DND-41 (cell line): ENCODE measurements at regions not wholly inside any gene's neighbourhood (a gene's known extent, or its start where the extent isn't known, plus 50 kb on each side); places are given as distances from the start of the nearest gene placed in this dataset.

Experiments used
- ATAC-seq: fragments of 200-7000 bp; cut with Tn5 transposase; 3 replicates; pipeline ENCODE4 v1.9.1; 2021; ENCODE audit warnings: low read depth; ENCODE audit not compliant: insufficient read depth
- DNase-seq: peaks from one replicate; pipeline ENCODE4 v3.0.0-alpha.2; 2020
- H2AFZ ChIP-seq: 2 replicates; pipeline ENCODE4 v1.6.0; 2012; ENCODE audit warnings: low read depth, low read length
- H3K27ac ChIP-seq: 2 replicates; pipeline ENCODE4 v1.5.1; 2012; ENCODE audit warnings: low read length, inconsistent platforms
- H3K27me3 ChIP-seq: fragments of 200-600 bp; sonication (generic); 2 replicates; pipeline ENCODE4 v1.6.0; 2012; ENCODE audit warnings: low read length, mild to moderate bottlenecking, inconsistent platforms; ENCODE audit not compliant: insufficient read depth, poor library complexity
- H3K36me3 ChIP-seq: 2 replicates; pipeline ENCODE4 v1.5.1; 2012; ENCODE audit warnings: low read length, inconsistent platforms; ENCODE audit not compliant: insufficient read depth
- H3K4me1 ChIP-seq: 2 replicates; pipeline ENCODE4 v1.5.1; 2012; ENCODE audit warnings: mild to moderate bottlenecking, low read length; ENCODE audit not compliant: insufficient read depth
- H3K4me2 ChIP-seq: 2 replicates; pipeline ENCODE4 v1.6.0; 2012; ENCODE audit warnings: mild to moderate bottlenecking, moderate library complexity, low read length, inconsistent platforms; ENCODE audit not compliant: insufficient read depth
- H3K4me3 ChIP-seq, 2 experiments: fragments of 200-600 bp in 1 of 2; shearing (Covaris generic) in 1 of 2; 2 replicates each; pipeline ENCODE4 v1.5.1; 2012 to 2016; ENCODE audit warnings: inconsistent platforms in 2 of 2, low read length in 2 of 2, mild to moderate bottlenecking in 2 of 2, low read depth in 1 of 2, moderate library complexity in 1 of 2
- H3K79me2 ChIP-seq: 2 replicates; pipeline ENCODE4 v1.6.0; 2012; ENCODE audit warnings: low read length, inconsistent platforms; ENCODE audit not compliant: insufficient read depth
- H3K9ac ChIP-seq: 2 replicates; pipeline ENCODE4 v1.6.0; 2012; ENCODE audit warnings: low read depth, mild to moderate bottlenecking, inconsistent platforms, low read length, moderate library complexity
- H3K9me3 ChIP-seq: 2 replicates; pipeline ENCODE4 v1.5.1; 2012; ENCODE audit warnings: low read length, moderate library complexity, mild to moderate bottlenecking, inconsistent platforms; ENCODE audit not compliant: insufficient read depth, severe bottlenecking
- H4K20me1 ChIP-seq: 2 replicates; pipeline ENCODE4 v1.6.0; 2012; ENCODE audit warnings: low read length; ENCODE audit not compliant: insufficient read depth
- CTCF ChIP-seq: IDR thresholded peaks from 2 replicates; pipeline ENCODE4 v1.5.1; 2012; ENCODE audit warnings: borderline replicate concordance, low read length, moderate library complexity, mild to moderate bottlenecking; ENCODE audit not compliant: poor library complexity, severe bottlenecking; ENCODE audit errors: extremely low read depth
- EZH2 ChIP-seq: IDR thresholded peaks from 3 replicates; pipeline ENCODE4 v1.6.1; 2012; ENCODE audit warnings: borderline replicate concordance, low read depth, mild to moderate bottlenecking, moderate library complexity, low read length, inconsistent platforms; ENCODE audit not compliant: severe bottlenecking

GRCh38 chr6:6931071-6932025 is 176.4 kb upstream of the RREB1 start:
- H3K79me2 ChIP-seq = no peaks in the 10 kb centered on the region
- TF ChIP-seq EZH2 (no peak), CTCF (no peak)
- no peak overlapping the region for H3K27ac ChIP-seq
- ATAC-seq (no peak), DNase-seq (no peak)
- H3K4me1 ChIP-seq = no peaks in the 10 kb centered on the region
- H2AFZ ChIP-seq = no peak overlapping the region
- H3K9ac ChIP-seq = no peak overlapping the region
- no peak overlapping the region for H3K4me3 ChIP-seq
- no peaks in the 10 kb centered on the region for H3K36me3 ChIP-seq
- no peaks in the 10 kb centered on the region for H4K20me1 ChIP-seq
- H3K27me3 ChIP-seq = no peaks in the 10 kb centered on the region
- H3K9me3 ChIP-seq = no peaks in the 10 kb centered on the region
- no peak overlapping the region for H3K4me2 ChIP-seq

- H3K27ac ChIP-seq = no peak overlapping the region
- ATAC-seq = no peak
- H2AFZ ChIP-seq = no peak overlapping the region
- H3K79me2 ChIP-seq = no peaks in the 10 kb centered on the region
- H3K4me3 ChIP-seq = no peak overlapping the region
- H3K4me2 ChIP-seq = no peak overlapping the region
- H3K9ac ChIP-seq = no peak overlapping the region
- H4K20me1 ChIP-seq = no peaks in the 10 kb centered on the region
- H3K36me3 ChIP-seq = no peaks in the 10 kb centered on the region
- H3K27me3 ChIP-seq = no peaks in the 10 kb centered on the region
- no peak for TF ChIP-seq CTCF
- TF ChIP-seq EZH2 = no peak
- H3K9me3 ChIP-seq = no peaks in the 10 kb centered on the region
- DNase-seq = no peak
- H3K4me1 ChIP-seq = no peaks in the 10 kb centered on the region
Measured at GRCh38 chr6:6932341-6932740, 175.4 kb upstream of the RREB1 start.

GRCh38 chr6:6932968-6933367 is 174.8 kb upstream of the RREB1 start:
- Histone ChIP-seq H3K27me3 (no peaks in the 10 kb centered on the region), H2AFZ (no peak overlapping the region), H3K27ac (no peak overlapping the region), H4K20me1 (no peaks in the 10 kb centered on the region), H3K9ac (no peak overlapping the region), H3K4me3 (no peak overlapping the region), H3K4me2 (no peak overlapping the region), H3K79me2 (no peaks in the 10 kb centered on the region), H3K9me3 (no peaks in the 10 kb centered on the region), H3K36me3 (no peaks in the 10 kb centered on the region), H3K4me1 (no peaks in the 10 kb centered on the region)
- ATAC-seq (no peak), DNase-seq (no peak)
- no peak for TF ChIP-seq EZH2
- no peak for TF ChIP-seq CTCF
